CD8-positive, alpha-beta memory T cell (primary cell): ENCODE measurements at regions not wholly inside any gene's neighbourhood (a gene's known extent, or its start where the extent isn't known, plus 50 kb on each side); places are given as distances from the start of the nearest gene placed in this dataset.
"Not testable (repeated sequence)": the region's sequence is repeated elsewhere in the genome, so short reads cannot be mapped to it uniquely, and the experiment has no call there.

Source experiments
- CTCF ChIA-PET: fragments of 350-600 bp; sonication (Branson Sonifier 250); formaldehyde crosslinking; loops from one replicate; lab custom pipeline; 2021; ENCODE audit warnings: antibody characterized with exemption; lab: Charles Lee
- POLR2A ChIA-PET: fragments of 350-600 bp; sonication (Branson Sonifier 250); formaldehyde crosslinking; loops from one replicate; lab custom pipeline; 2021; ENCODE audit warnings: antibody characterized with exemption; lab: Charles Lee
- DNase-seq, 5 donors: peaks; one replicate each; pipeline versions ENCODE4 v3.0.0 to v3.0.0-alpha.2; 2020 to 2022; ENCODE audit warnings: mixed read lengths in 1 of 5
- H3K27ac ChIP-seq: one replicate; pipeline ENCODE4 v1.7.0; 2013; ENCODE audit warnings: low read depth, mild to moderate bottlenecking, low read length, moderate library complexity
- H3K27me3 ChIP-seq: 2 replicates; pipeline ENCODE4 v1.7.0; 2013; ENCODE audit warnings: low read length, mild to moderate bottlenecking; ENCODE audit not compliant: insufficient read depth, poor library complexity, severe bottlenecking
- H3K36me3 ChIP-seq: 2 replicates; pipeline ENCODE4 v1.7.0; 2013; ENCODE audit warnings: mild to moderate bottlenecking, low read length, moderate library complexity; ENCODE audit not compliant: insufficient read depth
- H3K4me1 ChIP-seq: 2 replicates; pipeline ENCODE4 v1.7.0; 2013; ENCODE audit warnings: mild to moderate bottlenecking, low read length, moderate library complexity; ENCODE audit not compliant: insufficient read depth
- H3K4me3 ChIP-seq: 2 replicates; pipeline ENCODE4 v1.7.0; 2013; ENCODE audit warnings: mild to moderate bottlenecking, low read length
- H3K9me3 ChIP-seq: 2 replicates; pipeline ENCODE4 v1.7.0; 2013; ENCODE audit warnings: mild to moderate bottlenecking, low read length
- H3K27ac Mint-ChIP-seq, 8 donors: one replicate each; pipeline ENCODE4 v1.8.0; 2020 to 2021; ENCODE audit warnings: mixed read lengths in 8 of 8, mild to moderate bottlenecking in 6 of 8, inconsistent platforms in 3 of 8, moderate library complexity in 3 of 8
- H3K27me3 Mint-ChIP-seq, 2 donors: one replicate each; pipeline ENCODE4 v1.8.0; 2020 to 2021; ENCODE audit warnings: mixed read lengths in 2 of 2, mild to moderate bottlenecking in 1 of 2, moderate library complexity in 1 of 2
- H3K36me3 Mint-ChIP-seq, 3 donors: one replicate each; pipeline ENCODE4 v1.8.0; 2020 to 2021; ENCODE audit warnings: mixed read lengths in 3 of 3, inconsistent platforms in 1 of 3, mild to moderate bottlenecking in 1 of 3
- H3K4me1 Mint-ChIP-seq, 3 donors: one replicate each; pipeline ENCODE4 v1.8.0; 2020 to 2021; ENCODE audit warnings: mixed read lengths in 3 of 3, inconsistent platforms in 1 of 3, mild to moderate bottlenecking in 1 of 3
- H3K4me3 Mint-ChIP-seq, 7 donors: one replicate each; pipeline ENCODE4 v1.8.0; 2020 to 2021; ENCODE audit warnings: mixed read lengths in 7 of 7, mild to moderate bottlenecking in 6 of 7, moderate library complexity in 4 of 7, inconsistent platforms in 2 of 7
- H3K9me3 Mint-ChIP-seq, 5 donors: one replicate each; pipeline ENCODE4 v1.8.0; 2020 to 2022; ENCODE audit warnings: mixed read lengths in 5 of 5, mild to moderate bottlenecking in 3 of 5, moderate library complexity in 2 of 5, inconsistent platforms in 1 of 5

GRCh38 chr10:109773288-109774120 lies 149.8 kb downstream of the XPNPEP1 start:
- POLR2A ChIA-PET, result no interaction called here
- H3K9me3 ChIP-seq, result no peaks in the 10 kb centered on the region
- no peaks in the 10 kb centered on the region for H3K36me3 ChIP-seq
- Mint-ChIP-seq H3K27ac (no peak overlapping the region), H3K4me1 (no peaks in the 10 kb centered on the region), H3K36me3 (no peaks in the 10 kb centered on the region), H3K9me3 (no peaks in the 10 kb centered on the region), H3K27me3 (peaks cover 0 to 18% of the 10 kb centered on the region in 2 donors), H3K4me3 (no peak overlapping the region)
- H3K27ac ChIP-seq, result no peak overlapping the region
- H3K27me3 ChIP-seq, result no peaks in the 10 kb centered on the region
- H3K4me1 ChIP-seq, result no peaks in the 10 kb centered on the region
- no peak overlapping the region for H3K4me3 ChIP-seq
- no peak for DNase-seq
- CTCF ChIA-PET, result interaction anchor here (1.1 kb wide), 1 partner anchor 10 kb away, joined by 4 read pairs; no protein-coding TSS in a partner anchor

GRCh38 chr10:109770663-109771062 lies 152.6 kb downstream of the XPNPEP1 start:
- no peaks in the 10 kb centered on the region for H3K27me3 ChIP-seq
- H3K4me3 ChIP-seq, result no peak overlapping the region
- no peaks in the 10 kb centered on the region for H3K4me1 Mint-ChIP-seq
- no peak overlapping the region for H3K4me3 Mint-ChIP-seq
- DNase-seq, result no peak
- H3K4me1 ChIP-seq, result no peaks in the 10 kb centered on the region
- H3K36me3 ChIP-seq, result no peaks in the 10 kb centered on the region
- ChIA-PET POLR2A (no interaction called here), CTCF (no interaction called here)
- no peak overlapping the region for H3K27ac Mint-ChIP-seq
- peaks cover 0 to 2% (median 0%) of the 10 kb centered on the region in 5 donors for H3K9me3 Mint-ChIP-seq
- H3K9me3 ChIP-seq, result no peaks in the 10 kb centered on the region
- H3K27me3 Mint-ChIP-seq, result peaks cover 0 to 2% of the 10 kb centered on the region in 2 donors
- H3K27ac ChIP-seq, result no peak overlapping the region
- no peaks in the 10 kb centered on the region for H3K36me3 Mint-ChIP-seq

DNA sequence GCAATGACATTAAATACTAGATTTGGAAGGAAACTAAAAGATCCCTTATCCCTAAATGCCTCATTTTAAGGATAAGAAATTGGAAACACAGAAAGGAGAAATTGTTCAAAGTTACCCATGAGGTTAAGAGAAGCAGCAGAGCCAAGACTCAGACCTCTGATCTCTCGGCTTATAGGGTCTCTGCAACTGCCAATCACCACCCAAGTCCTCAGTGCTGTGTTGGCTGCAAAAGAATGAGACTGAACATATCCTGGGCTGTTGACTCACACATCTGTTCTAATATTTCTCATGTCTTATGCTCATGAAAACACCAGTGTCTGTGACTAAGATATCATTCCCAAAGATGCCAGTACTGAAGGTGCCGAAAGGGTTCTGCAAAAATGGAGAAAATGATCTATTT lies 153.3 kb downstream of the XPNPEP1 start:
- Histone ChIP-seq H3K9me3 (no peaks in the 10 kb centered on the region), H3K36me3 (no peaks in the 10 kb centered on the region), H3K4me1 (no peaks in the 10 kb centered on the region), H3K4me3 (no peak overlapping the region), H3K27ac (no peak overlapping the region), H3K27me3 (no peaks in the 10 kb centered on the region)
- Mint-ChIP-seq H3K36me3 (no peaks in the 10 kb centered on the region), H3K9me3 (peaks cover 0 to 2% (median 0%) of the 10 kb centered on the region in 5 donors), H3K27ac (no peak overlapping the region), H3K4me1 (no peaks in the 10 kb centered on the region), H3K4me3 (no peak overlapping the region), H3K27me3 (peaks cover 1 to 2% of the 10 kb centered on the region in 2 donors)
- DNase-seq, result no peak
- CTCF ChIA-PET, result no interaction called here
- POLR2A ChIA-PET, result no interaction called here

GRCh38 chr10:109765838-109766237 lies 157.5 kb downstream of the XPNPEP1 start:
- Histone ChIP-seq H3K4me3 (no peak overlapping the region), H3K9me3 (no peaks in the 10 kb centered on the region), H3K4me1 (no peaks in the 10 kb centered on the region), H3K27me3 (no peaks in the 10 kb centered on the region), H3K27ac (no peak overlapping the region), H3K36me3 (no peaks in the 10 kb centered on the region)
- no peak overlapping the region for H3K27ac Mint-ChIP-seq
- POLR2A ChIA-PET, result no interaction called here
- H3K9me3 Mint-ChIP-seq, result peaks cover 0 to 2% (median 0%) of the 10 kb centered on the region in 5 donors
- H3K4me1 Mint-ChIP-seq, result no peaks in the 10 kb centered on the region
- H3K4me3 Mint-ChIP-seq, result no peak overlapping the region
- peaks cover 3 to 7% of the 10 kb centered on the region in 2 donors for H3K27me3 Mint-ChIP-seq
- no peaks in the 10 kb centered on the region for H3K36me3 Mint-ChIP-seq
- CTCF ChIA-PET, result no interaction called here
- DNase-seq, result no peak

DNA sequence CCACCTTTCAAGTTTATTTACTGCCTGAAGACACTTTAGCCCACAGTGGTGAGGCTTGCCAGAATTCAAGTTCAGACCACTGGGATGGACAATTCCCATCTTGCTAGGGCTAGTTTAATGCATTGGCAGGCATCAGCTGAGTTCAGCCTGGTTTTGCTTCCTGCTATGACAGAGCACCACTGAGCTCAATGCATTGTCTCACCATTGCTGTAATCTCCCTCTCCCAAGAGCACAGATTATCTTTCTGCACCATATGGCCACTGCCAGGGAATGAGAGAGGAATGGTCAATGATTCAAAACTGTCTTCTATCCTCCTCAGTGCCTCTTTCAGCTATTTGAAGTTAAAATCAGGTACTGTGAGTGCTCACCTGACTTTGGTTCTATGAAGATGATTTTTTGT lies 160.8 kb downstream of the XPNPEP1 start:
- DNase-seq, result no peak
- H3K27ac Mint-ChIP-seq, result no peak overlapping the region
- POLR2A ChIA-PET, result no interaction called here
- H3K9me3 Mint-ChIP-seq, result peaks cover 0 to 2% (median 0%) of the 10 kb centered on the region in 5 donors
- H3K4me1 Mint-ChIP-seq, result no peaks in the 10 kb centered on the region
- CTCF ChIA-PET, result no interaction called here
- no peak overlapping the region for H3K4me3 Mint-ChIP-seq
- no peak overlapping the region for H3K4me3 ChIP-seq
- no peaks in the 10 kb centered on the region for H3K36me3 ChIP-seq
- H3K27ac ChIP-seq, result no peak overlapping the region
- no peaks in the 10 kb centered on the region for H3K27me3 ChIP-seq
- H3K36me3 Mint-ChIP-seq, result no peaks in the 10 kb centered on the region
- H3K27me3 Mint-ChIP-seq, result peaks cover 3 to 17% of the 10 kb centered on the region in 2 donors
- no peaks in the 10 kb centered on the region for H3K9me3 ChIP-seq
- H3K4me1 ChIP-seq, result no peaks in the 10 kb centered on the region

DNA sequence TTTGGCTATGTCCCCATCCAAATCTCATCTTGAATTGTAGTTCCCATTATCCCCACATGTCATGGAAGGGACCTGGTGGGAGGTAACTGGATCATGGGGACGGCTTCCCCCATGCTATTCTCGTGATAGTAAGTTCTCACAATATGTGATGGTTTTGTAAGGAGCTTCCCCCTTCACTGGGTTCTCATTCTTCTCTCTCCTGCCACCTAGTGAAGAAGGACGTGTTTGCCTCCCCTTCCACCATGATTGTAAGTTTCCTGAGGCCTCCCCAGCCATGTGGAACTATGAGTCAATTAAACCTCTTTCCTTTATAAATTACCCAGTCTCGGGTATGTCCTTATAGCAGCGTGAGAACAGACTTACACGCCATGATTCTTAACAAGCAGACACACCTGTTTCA lies 165.6 kb downstream of the XPNPEP1 start:
- H3K36me3 Mint-ChIP-seq, POLR2A ChIA-PET, H3K27ac Mint-ChIP-seq, H3K27ac ChIP-seq, H3K4me3 Mint-ChIP-seq, H3K9me3 Mint-ChIP-seq, H3K4me1 Mint-ChIP-seq, DNase-seq, H3K27me3 ChIP-seq, H3K9me3 ChIP-seq, H3K4me3 ChIP-seq, H3K36me3 ChIP-seq, H3K4me1 ChIP-seq: not testable (repeated sequence)
- CTCF ChIA-PET, result interaction anchor here (1.0 kb wide), 1 partner anchor 14 kb away, joined by 3 read pairs; no protein-coding TSS in a partner anchor
- peaks cover 8 to 30% of the 10 kb centered on the region in 2 donors for H3K27me3 Mint-ChIP-seq

GRCh38 chr10:109746861-109747260 lies 176.4 kb downstream of the XPNPEP1 start:
- Histone ChIP-seq H3K27ac (no peak overlapping the region), H3K4me3 (no peak overlapping the region), H3K4me1 (no peaks in the 10 kb centered on the region), H3K27me3 (no peaks in the 10 kb centered on the region), H3K36me3 (no peaks in the 10 kb centered on the region), H3K9me3 (no peaks in the 10 kb centered on the region)
- Mint-ChIP-seq H3K4me3 (no peak overlapping the region), H3K27ac (no peak overlapping the region), H3K9me3 (peaks cover 0 to 2% (median 0%) of the 10 kb centered on the region in 5 donors), H3K27me3 (peaks cover 0 to 6% of the 10 kb centered on the region in 2 donors), H3K4me1 (no peaks in the 10 kb centered on the region), H3K36me3 (no peaks in the 10 kb centered on the region)
- POLR2A ChIA-PET, result no interaction called here
- CTCF ChIA-PET, result no interaction called here
- no peak for DNase-seq

- no peaks in the 10 kb centered on the region for H3K4me1 ChIP-seq
- POLR2A ChIA-PET, result no interaction called here
- Mint-ChIP-seq H3K9me3 (no peaks in the 10 kb centered on the region), H3K36me3 (no peaks in the 10 kb centered on the region), H3K27ac (no peak overlapping the region), H3K4me3 (no peak overlapping the region), H3K27me3 (peaks cover 2 to 14% of the 10 kb centered on the region in 2 donors), H3K4me1 (no peaks in the 10 kb centered on the region)
- CTCF ChIA-PET, result interaction anchor here (0.8 kb wide), 1 partner anchor 14 kb away, joined by 3 read pairs; no protein-coding TSS in a partner anchor
- no peak overlapping the region for H3K4me3 ChIP-seq
- H3K36me3 ChIP-seq, result no peaks in the 10 kb centered on the region
- H3K27ac ChIP-seq, result no peak overlapping the region
- no peaks in the 10 kb centered on the region for H3K27me3 ChIP-seq
- no peak for DNase-seq
- H3K9me3 ChIP-seq, result no peaks in the 10 kb centered on the region
Measured at GRCh38 chr10:109744020-109744419, 179.3 kb downstream of the XPNPEP1 start.
